GM18873 (cell line): ENCODE measurements at regions not wholly inside any gene's neighbourhood (a gene's known extent, or its start where the extent isn't known, plus 50 kb on each side); places are given as distances from the start of the nearest gene placed in this dataset.

Source experiments
- ATAC-seq: cut with Tn5 transposase; IDR thresholded peaks from one replicate; pipeline ENCODE4 v1.9.1; 2021; ENCODE audit warnings: mild to moderate bottlenecking, moderate library complexity, moderate number of reproducible peaks; ENCODE audit not compliant: unreplicated experiment, low FRiP score

GRCh38 chr10:44473146-44473545 lies 88.2 kb upstream of the CXCL12 start:
- ATAC-seq: no peak

- ATAC-seq: no peak
These were observed 91.6 kb upstream of the CXCL12 start for GRCh38 chr10:44476409-44477045.

GRCh38 chr10:44477046-44477425 lies 92.1 kb upstream of the CXCL12 start:
- no peak for ATAC-seq

GRCh38 chr10:44478040-44478439 lies 93.1 kb upstream of the CXCL12 start:
- no peak for ATAC-seq

GRCh38 chr10:44478876-44479705 lies 94.2 kb upstream of the CXCL12 start:
- no peak for ATAC-seq

- ATAC-seq: no peak
These were observed 107.8 kb upstream of the CXCL12 start for GRCh38 chr10:44492678-44493077.

- no peak for ATAC-seq
These were observed 113.3 kb upstream of the CXCL12 start for GRCh38 chr10:44498222-44498621.

GRCh38 chr10:44500451-44500850 lies 115.6 kb upstream of the CXCL12 start:
- ATAC-seq: no peak

GRCh38 chr10:44506386-44506785 lies 121.5 kb upstream of the CXCL12 start:
- no peak for ATAC-seq

- no peak for ATAC-seq
These were observed 125.7 kb upstream of the CXCL12 start for GRCh38 chr10:44510379-44511115.

GRCh38 chr10:44511166-44511565 lies 126.3 kb upstream of the CXCL12 start:
- ATAC-seq: no peak

- ATAC-seq: no peak
These were observed 126.7 kb upstream of the CXCL12 start for GRCh38 chr10:44511601-44512000.

GRCh38 chr10:44512431-44513022 lies 127.6 kb upstream of the CXCL12 start:
- no peak for ATAC-seq

- no peak for ATAC-seq
These were observed 128.7 kb upstream of the CXCL12 start for GRCh38 chr10:44513591-44513990.

GRCh38 chr10:44516891-44517290 lies 132.0 kb upstream of the CXCL12 start:
- ATAC-seq: no peak

- ATAC-seq: no peak
These were observed 132.7 kb upstream of the CXCL12 start for GRCh38 chr10:44517635-44518034.

- no peak for ATAC-seq
These were observed 134.5 kb upstream of the CXCL12 start for GRCh38 chr10:44519361-44519760.

GRCh38 chr10:44520651-44521050 lies 135.8 kb upstream of the CXCL12 start:
- no peak for ATAC-seq

GRCh38 chr10:44539178-44539577 lies 154.3 kb upstream of the CXCL12 start:
- no peak for ATAC-seq

- ATAC-seq: no peak
These were observed 167.8 kb upstream of the CXCL12 start for GRCh38 chr10:44552726-44553125.

- ATAC-seq: no peak
These were observed 172.8 kb upstream of the CXCL12 start for GRCh38 chr10:44557596-44558191.
